GM12874 (cell line): ENCODE measurements at regions not wholly inside any gene's neighbourhood (a gene's known extent, or its start where the extent isn't known, plus 50 kb on each side); places are given as distances from the start of the nearest gene placed in this dataset.

Source experiments
- TF ChIP-seq, protein P1 (sequence below): IDR thresholded peaks from 2 replicates; pipeline ENCODE4 v1.5.1; 2011; ENCODE audit warnings: low read depth, mild to moderate bottlenecking, control low read depth, low read length, moderate library complexity; ENCODE audit not compliant: insufficient read depth

DNA sequence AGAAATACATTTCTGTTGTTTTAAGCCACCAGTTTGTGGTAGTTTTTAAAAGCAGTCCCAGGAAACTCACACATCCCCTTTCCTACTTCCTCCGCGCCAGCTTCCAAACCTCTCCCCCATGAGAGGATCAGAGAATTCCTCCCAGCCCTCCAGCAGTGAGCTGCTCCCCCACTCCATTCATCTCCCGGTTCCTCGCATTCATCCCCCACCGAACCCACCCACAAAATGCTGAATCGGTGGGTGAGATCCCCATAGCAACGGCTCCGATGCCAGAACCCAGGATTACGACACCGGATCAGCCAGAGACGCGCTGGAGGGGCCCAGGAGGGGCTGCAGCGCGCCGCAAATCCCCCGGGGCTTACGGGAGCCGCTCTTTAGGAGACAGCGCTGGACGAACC is 251.4 kb upstream of the RPL38 start:
- TF ChIP-seq, protein P1, sequence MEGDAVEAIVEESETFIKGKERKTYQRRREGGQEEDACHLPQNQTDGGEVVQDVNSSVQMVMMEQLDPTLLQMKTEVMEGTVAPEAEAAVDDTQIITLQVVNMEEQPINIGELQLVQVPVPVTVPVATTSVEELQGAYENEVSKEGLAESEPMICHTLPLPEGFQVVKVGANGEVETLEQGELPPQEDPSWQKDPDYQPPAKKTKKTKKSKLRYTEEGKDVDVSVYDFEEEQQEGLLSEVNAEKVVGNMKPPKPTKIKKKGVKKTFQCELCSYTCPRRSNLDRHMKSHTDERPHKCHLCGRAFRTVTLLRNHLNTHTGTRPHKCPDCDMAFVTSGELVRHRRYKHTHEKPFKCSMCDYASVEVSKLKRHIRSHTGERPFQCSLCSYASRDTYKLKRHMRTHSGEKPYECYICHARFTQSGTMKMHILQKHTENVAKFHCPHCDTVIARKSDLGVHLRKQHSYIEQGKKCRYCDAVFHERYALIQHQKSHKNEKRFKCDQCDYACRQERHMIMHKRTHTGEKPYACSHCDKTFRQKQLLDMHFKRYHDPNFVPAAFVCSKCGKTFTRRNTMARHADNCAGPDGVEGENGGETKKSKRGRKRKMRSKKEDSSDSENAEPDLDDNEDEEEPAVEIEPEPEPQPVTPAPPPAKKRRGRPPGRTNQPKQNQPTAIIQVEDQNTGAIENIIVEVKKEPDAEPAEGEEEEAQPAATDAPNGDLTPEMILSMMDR, result no peak

DNA sequence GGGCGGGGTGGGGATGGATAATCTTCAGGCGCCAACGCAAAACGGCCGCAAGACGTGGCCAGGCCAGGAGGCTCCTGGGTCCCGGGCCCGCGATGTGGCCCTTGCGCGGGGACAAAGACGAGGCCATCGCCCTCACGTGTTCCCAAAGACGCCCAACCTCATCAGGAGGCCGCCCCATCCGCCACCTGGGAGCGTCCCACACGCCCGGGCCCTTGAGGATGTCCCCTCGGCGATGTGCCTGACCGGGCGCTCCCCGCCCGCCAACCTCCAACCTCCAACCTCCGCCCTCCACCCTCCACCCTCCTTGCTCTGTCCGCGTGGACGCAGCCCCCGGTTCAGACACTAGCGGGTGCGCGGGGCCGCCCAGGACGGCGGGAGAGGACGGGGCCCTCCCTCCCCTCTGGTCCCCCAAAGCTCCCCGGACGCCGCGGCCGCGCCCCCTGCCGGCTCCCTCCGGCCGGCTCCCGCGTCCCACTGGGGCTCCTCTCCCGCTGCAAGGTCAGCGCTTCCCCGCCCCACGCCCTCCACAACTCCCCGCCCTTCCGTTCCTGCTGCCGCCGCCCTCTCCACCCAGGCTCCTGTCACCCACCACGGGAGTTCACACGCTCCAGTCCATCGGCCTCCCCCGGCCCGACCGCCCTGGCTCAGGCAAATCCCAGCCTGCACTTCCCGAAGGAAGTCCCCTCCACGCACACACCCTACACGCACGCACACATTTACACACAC is 250.8 kb upstream of the RPL38 start:
- TF ChIP-seq, protein P1, result peak; percentile 32

DNA sequence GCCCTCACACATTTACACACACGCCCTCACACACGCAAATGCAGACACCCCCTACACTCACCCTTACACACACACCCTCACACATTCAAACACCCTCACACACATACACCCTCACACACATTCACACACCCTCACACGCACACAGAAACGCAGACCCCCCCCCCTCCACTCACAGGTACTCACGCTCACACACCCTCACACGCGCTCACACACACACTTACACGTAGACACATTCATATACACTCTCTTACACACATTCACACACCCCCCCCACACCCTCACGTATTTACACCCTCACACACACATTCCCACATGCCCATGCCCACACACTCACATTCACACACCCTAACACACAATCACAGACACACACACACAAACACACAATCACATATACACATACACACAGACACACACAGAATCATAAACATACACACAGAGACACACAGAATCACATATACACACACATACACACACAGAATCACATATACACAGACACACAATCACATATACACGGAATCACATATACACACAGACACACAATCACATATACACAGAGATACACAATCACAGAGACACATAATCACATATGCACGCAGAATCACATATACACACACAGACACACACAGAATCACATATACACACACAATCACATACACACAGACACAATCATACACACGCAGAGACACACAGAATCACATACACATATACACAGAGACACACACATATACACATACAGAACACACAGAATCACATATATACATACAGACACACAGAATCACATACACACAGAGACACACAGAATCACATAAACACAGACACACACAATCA is 250.1 kb upstream of the RPL38 start:
- TF ChIP-seq, protein P1, result no peak

DNA sequence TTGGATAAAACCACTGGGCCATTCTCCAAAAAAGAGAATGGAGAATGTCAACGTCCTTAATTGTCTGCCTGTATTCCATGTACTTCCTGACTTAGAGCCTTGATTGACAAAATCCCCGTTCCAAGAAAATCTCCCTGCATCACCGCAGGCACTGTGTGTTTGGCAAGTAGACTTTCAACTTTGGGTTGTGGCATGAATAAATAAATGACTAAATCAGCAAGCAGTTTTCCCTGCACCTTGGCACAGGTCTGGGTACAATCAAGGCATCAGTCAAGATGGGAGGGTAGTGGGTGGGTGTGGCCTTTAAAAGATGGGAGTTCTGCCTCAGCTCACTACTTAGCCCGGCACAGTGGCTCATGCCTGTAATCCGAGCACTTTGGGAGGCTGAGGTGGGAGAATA is 248.5 kb upstream of the RPL38 start:
- TF ChIP-seq, protein P1, result no peak

DNA sequence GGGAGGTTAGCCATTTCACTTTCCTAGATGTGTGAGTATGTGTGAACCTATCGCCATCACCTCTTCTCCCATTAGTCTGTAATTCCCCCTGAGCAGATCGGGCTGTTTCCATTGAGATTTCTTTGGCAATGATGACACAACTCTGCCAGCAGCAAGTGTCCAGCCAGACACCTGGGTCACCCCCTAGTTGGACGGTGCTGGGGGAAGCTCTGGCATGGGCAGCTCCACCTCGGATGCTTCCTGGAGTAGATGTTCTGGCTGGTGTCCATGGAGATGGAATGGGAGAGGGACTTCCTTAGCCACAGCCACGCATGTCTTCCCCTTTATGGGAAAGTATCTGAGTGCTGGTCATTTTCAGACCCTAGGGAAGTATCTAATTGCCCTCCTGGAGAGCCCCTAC is 247.9 kb upstream of the RPL38 start:
- TF ChIP-seq, protein P1, result no peak

DNA sequence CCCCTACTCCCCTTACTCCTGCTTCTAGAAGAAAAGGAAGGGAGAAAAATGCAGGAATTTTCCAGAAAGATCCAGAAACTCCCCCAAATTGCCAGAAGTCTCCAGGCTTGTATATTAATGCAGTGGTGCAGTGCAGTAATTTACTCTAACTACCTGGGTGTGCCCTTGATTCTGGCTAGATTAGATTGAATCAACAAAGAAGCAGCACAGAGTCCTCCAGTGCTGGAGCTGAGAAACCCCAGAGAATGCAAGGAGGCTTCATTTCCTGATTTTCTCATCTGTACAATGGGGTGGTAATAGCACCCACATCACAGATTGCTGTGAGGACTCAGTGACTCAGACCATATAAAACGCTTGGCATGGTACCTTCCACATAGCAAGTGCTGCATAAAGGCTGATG is 247.3 kb upstream of the RPL38 start:
- TF ChIP-seq, protein P1, result no peak

DNA sequence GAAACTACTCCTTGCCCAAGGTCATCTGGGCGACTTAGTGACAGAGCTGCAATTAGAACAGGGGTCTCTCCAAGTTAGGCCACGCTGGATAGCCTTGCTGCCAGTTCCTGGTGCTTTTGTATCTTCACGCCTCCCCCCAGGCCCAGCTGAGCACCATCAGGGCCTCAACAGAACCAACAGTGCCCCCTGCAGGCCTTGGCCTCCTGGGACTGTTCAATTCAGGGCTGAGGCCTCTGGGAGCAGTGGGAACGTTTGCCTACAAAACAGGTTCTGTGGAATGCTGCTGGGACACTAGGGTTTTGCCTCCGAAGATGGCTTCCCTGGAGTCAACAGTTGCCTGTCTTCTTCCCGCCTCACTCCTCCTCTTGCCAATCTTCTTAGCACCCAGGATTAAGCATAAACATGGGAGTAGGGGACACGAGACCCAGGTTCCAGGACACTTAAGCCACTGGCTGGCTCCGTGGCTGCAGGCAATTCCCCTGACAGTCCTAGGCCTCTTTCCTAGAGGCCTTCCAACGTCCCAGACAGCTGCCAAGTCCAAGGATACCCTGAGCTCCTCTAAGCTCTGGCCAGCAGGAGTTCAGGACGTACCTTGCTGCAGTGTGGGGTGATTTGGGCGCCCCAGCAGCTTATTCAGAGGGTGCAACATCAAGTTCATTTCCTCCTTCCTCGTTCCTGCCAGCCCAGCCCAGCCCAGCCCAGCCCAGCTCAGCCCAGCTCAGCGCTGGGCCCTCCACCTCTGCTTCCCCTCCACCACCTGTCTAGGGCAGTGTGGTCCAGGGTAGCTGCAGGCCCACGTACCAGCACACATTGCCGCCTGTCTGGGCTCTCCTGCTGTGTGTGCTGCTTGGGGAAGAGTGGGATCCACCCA is 246.6 kb upstream of the RPL38 start:
- TF ChIP-seq, protein P1, result peak; percentile 68
